ENCODE measurements at regions not wholly inside any gene's neighbourhood (a gene's known extent, or its start where the extent isn't known, plus 50 kb on each side); places are given as distances from the start of the nearest gene placed in this dataset.

DNA sequence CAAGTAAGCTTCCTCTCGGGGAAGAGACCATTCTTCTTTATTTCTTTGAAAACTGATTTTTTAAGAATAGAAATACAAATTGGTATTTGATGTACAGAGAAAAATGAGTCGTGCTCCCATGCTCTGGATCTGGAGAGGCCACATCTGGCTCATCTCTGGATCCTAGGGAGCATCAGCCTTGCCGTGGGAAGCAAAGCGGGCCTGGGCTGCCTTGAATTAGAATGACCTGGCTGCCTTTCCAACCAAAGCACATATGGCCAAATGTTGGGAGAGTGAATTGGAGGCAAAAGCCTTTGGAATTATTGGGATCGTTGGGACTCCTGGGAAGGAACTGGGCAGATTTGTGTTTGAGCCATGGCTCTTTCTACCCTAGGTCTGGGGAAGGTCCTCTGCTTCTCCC, 80.0 kb downstream of the SLC25A47 start:
- no peak for DNase-seq (ENCODE audit: low spot score)

DNA sequence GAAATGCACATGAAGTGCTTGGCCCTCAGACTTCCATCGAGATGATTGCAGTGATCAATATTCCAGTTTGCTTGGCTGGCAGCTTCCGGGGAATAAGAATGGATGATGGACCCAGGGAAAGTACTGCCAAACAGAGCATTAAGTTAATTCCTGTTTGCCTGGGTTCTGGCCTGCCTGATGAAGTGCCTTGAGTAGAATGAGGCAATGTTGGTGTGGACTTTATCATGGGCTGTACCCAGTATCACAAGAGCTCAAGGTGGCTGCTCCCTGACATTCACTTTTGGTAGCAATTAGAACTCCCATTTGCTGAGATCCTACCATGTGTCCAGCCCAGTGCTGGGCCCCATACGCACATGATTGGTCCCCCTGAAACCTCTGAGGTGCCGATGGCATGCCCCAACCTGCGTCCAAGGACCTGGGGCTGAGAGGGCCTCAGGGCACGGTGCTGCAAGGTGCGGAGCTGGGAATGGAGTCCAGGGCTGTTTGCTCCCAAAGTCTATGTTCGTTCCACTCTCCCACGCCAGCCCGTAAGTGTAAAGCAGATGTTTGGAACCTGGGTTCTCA, 80.7 kb downstream of the SLC25A47 start:
- no peak for DNase-seq (ENCODE audit: low spot score)
- no peak overlapping the region for H3K4me3 Mint-ChIP-seq
- H3K36me3 Mint-ChIP-seq (ENCODE audit: low read depth) = peaks cover 3% of the 10 kb centered on the region
- H3K27me3 Mint-ChIP-seq (ENCODE audit: insufficient read depth) = no peaks in the 10 kb centered on the region
- H3K9me3 Mint-ChIP-seq = no peaks in the 10 kb centered on the region
- peaks cover 22% of the 10 kb centered on the region for H3K4me1 Mint-ChIP-seq (ENCODE audit: low read depth)
- intact Hi-C loops (cut with micrococcal nuclease) = no loop called here
- H3K27ac Mint-ChIP-seq = no peak overlapping the region

More for the DNA sequence above, 80.0 kb downstream of the SLC25A47 start:
- H3K27me3 Mint-ChIP-seq (ENCODE audit: insufficient read depth) = no peaks in the 10 kb centered on the region
- H3K4me3 Mint-ChIP-seq = no peak overlapping the region
- no peak overlapping the region for H3K27ac Mint-ChIP-seq
- H3K36me3 Mint-ChIP-seq (ENCODE audit: low read depth) = peaks cover 3% of the 10 kb centered on the region
- H3K9me3 Mint-ChIP-seq = no peaks in the 10 kb centered on the region
- peaks cover 22% of the 10 kb centered on the region for H3K4me1 Mint-ChIP-seq (ENCODE audit: low read depth)
- intact Hi-C loops (cut with micrococcal nuclease) = no loop called here

DNA sequence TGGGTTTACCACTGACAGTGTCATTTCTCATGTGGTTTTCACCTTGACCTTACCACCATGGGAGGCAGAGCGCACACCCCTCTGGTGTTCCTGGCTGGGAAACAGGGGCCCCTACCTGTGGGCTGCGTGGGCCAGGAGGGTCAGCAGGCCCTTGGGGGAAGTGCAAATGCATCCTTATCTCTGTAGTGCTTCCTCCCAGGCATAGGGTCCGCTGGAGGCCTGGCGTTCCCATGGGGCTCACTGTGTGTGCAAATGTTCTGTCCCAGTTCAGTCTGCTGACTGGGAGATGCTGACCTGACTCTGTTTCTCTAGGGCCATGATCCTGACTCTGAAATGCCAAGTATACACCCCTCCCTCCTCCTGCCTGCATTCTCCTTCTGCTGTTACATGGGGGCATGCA, 81.3 kb downstream of the SLC25A47 start:
- no peak for DNase-seq (ENCODE audit: low spot score)
- H3K4me3 Mint-ChIP-seq = no peak overlapping the region
- H3K9me3 Mint-ChIP-seq = no peaks in the 10 kb centered on the region
- H3K27me3 Mint-ChIP-seq (ENCODE audit: insufficient read depth) = no peaks in the 10 kb centered on the region
- H3K36me3 Mint-ChIP-seq (ENCODE audit: low read depth) = peaks cover 2% of the 10 kb centered on the region
- H3K27ac Mint-ChIP-seq = no peak overlapping the region
- intact Hi-C loops (cut with micrococcal nuclease) = no loop called here
- H3K4me1 Mint-ChIP-seq (ENCODE audit: low read depth) = peaks cover 22% of the 10 kb centered on the region

DNA sequence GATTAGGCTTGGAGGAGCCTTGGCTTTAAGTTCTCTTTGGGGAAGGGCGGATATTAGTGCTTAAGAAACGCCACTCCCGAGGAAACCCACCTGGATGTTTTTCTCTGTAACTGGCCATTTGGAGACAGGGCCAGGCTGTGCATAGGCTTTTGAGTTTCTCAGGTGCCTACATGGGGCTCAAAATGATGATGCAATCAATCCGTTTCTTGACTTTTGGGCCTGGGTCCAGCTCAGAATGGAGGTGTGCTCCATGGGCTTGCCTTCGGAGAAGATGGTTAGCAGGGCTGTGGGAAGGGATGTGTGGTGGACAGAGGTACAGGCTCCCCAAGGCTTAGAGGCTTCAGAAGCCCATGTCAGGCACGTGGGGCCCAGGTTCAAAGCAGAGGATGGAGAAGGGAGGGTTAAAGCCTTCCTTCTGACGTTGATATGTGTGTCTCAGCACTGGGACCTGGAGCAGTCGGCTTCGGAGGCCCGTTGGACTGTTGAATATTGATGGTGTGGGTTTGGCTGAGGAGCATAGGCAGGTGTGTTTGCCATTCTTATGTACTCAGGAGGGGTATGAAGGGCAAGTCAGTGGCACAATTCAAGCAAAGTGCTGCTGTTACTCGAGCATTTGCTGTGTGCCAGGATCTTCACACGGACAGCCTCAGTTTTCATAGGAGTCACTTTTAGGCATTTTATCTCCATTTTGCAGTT, 82.8 kb downstream of the SLC25A47 start:
- intact Hi-C loops (cut with micrococcal nuclease) = no loop called here
- no peak overlapping the region for H3K27ac Mint-ChIP-seq
- H3K9me3 Mint-ChIP-seq = no peaks in the 10 kb centered on the region
- H3K4me1 Mint-ChIP-seq (ENCODE audit: low read depth) = peaks cover 22% of the 10 kb centered on the region
- H3K36me3 Mint-ChIP-seq (ENCODE audit: low read depth) = peaks cover 2% of the 10 kb centered on the region
- H3K27me3 Mint-ChIP-seq (ENCODE audit: insufficient read depth) = no peaks in the 10 kb centered on the region
- no peak for DNase-seq (ENCODE audit: low spot score)
- no peak overlapping the region for H3K4me3 Mint-ChIP-seq

GRCh38 chr14:100406505-100407131, 83.5 kb downstream of the SLC25A47 start:
- Mint-ChIP-seq H3K36me3 (ENCODE audit: low read depth) (peaks cover 2% of the 10 kb centered on the region), H3K4me3 (no peak overlapping the region), H3K27ac (peak overlapping the region; percentile 78), H3K9me3 (no peaks in the 10 kb centered on the region), H3K27me3 (ENCODE audit: insufficient read depth) (no peaks in the 10 kb centered on the region), H3K4me1 (ENCODE audit: low read depth) (peaks cover 22% of the 10 kb centered on the region)
- DNase-seq (ENCODE audit: low spot score) = peak; percentile 11
- intact Hi-C loops (cut with micrococcal nuclease) = no loop called here

DNA sequence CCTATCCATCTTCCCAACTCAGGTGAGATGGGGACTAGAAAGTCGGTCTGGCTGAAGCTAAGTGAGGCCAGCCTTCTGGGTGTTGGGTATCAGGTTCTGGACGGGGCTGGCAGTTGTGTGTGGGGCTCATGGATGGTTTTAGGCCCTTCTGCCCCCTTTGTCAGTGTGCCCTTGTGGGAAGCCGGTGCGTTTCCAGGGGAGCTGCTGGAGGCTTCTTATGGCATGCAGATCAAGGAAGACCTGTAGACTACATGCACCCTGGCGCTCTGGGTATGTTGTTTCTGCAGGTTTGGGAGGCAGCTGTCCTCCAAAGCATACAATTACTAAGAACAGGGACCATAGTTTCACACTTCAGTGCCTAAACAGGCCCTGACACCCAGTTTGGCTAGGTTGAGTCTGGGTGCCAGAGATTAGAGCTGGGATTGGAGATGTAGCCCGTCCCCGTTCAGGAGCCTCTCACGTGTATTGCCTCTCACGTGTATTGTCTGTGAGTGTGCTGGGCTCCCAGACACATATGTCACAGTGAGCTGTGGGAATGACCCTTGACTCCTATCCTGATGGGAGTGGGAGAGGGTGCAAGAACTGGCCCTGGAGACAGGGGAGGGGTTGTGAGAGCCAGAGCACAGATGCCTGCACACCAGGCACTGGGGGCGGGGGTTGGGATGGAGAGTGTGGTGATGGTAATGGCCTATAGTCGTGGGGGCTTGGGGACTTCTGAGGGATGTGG, 84.4 kb downstream of the SLC25A47 start:
- H3K4me1 Mint-ChIP-seq (ENCODE audit: low read depth) = peaks cover 22% of the 10 kb centered on the region
- H3K36me3 Mint-ChIP-seq (ENCODE audit: low read depth) = peaks cover 2% of the 10 kb centered on the region
- no peaks in the 10 kb centered on the region for H3K27me3 Mint-ChIP-seq (ENCODE audit: insufficient read depth)
- intact Hi-C loops (cut with micrococcal nuclease) = no loop called here
- H3K9me3 Mint-ChIP-seq = no peaks in the 10 kb centered on the region
- no peak overlapping the region for H3K4me3 Mint-ChIP-seq
- peak overlapping the region; percentile 27 for H3K27ac Mint-ChIP-seq
- no peak for DNase-seq (ENCODE audit: low spot score)

DNA sequence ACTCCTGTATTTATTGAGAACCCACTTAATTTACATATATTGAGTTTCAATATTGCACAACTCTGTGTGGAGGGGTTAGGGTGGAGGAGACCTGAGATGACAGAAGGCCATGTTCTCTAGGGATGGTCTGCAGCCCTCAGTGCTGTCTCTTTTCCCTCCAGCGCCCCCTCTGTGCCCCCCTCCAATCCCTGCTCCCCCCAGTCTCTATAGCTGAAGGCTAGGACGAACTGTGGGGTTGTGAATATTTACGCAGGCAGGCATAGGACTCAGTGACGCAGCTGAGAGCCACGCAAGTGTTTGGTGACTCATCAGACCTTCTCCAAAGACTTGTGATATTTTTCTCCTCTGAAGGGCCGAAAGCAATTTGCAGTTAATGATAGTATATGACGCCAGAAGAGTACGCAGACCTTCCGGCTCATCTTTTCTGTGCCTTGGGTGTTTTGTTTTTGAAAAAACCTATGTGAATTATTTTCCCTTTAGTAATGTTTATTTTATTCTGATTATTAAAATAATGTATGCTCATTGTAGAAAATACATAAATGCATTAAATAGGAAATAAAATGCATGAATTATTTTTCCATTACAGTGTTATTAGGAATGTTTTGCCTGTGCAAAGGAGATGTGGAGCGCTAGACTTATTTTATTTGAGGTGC, 85.3 kb downstream of the SLC25A47 start:
- Mint-ChIP-seq H3K4me3 (no peak overlapping the region), H3K9me3 (no peaks in the 10 kb centered on the region), H3K36me3 (ENCODE audit: low read depth) (peaks cover 2% of the 10 kb centered on the region), H3K27me3 (ENCODE audit: insufficient read depth) (no peaks in the 10 kb centered on the region), H3K4me1 (ENCODE audit: low read depth) (peaks cover 22% of the 10 kb centered on the region), H3K27ac (no peak overlapping the region)
- no peak for DNase-seq (ENCODE audit: low spot score)
- intact Hi-C loops (cut with micrococcal nuclease) = no loop called here

DNA sequence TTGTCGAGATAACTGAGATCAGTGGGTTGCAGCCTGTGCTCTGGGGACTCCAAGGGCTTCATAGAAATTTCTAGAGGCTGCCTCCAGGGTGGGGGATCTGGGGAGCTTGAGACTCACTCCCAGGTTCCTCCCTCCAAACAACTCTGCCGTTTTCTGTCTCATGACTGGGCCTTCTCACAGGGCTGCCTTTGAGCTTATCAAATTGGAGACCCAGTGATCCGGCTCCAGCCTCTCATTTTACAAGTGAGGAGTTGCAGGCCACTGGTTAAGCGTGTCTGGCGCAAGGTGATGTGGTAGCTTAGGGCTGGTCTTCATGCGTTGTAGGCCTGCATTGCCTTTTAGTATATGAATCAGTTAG, 85.8 kb downstream of the SLC25A47 start:
- Mint-ChIP-seq H3K9me3 (no peaks in the 10 kb centered on the region), H3K4me1 (ENCODE audit: low read depth) (peaks cover 22% of the 10 kb centered on the region), H3K4me3 (no peak overlapping the region), H3K27ac (no peak overlapping the region), H3K27me3 (ENCODE audit: insufficient read depth) (no peaks in the 10 kb centered on the region), H3K36me3 (ENCODE audit: low read depth) (peaks cover 2% of the 10 kb centered on the region)
- DNase-seq (ENCODE audit: low spot score) = no peak
- intact Hi-C loops (cut with micrococcal nuclease) = no loop called here

GRCh38 chr14:100409651-100410050, 86.5 kb downstream of the SLC25A47 start:
- intact Hi-C loops (cut with micrococcal nuclease) = no loop called here
- Mint-ChIP-seq H3K9me3 (no peaks in the 10 kb centered on the region), H3K4me3 (no peak overlapping the region)

GRCh38 chr14:100410056-100410565, 87.0 kb downstream of the SLC25A47 start:
- H3K4me1 Mint-ChIP-seq (ENCODE audit: low read depth) = peaks cover 22% of the 10 kb centered on the region
- intact Hi-C loops (cut with micrococcal nuclease) = no loop called here
- no peak overlapping the region for H3K4me3 Mint-ChIP-seq
- peaks cover 2% of the 10 kb centered on the region for H3K36me3 Mint-ChIP-seq (ENCODE audit: low read depth)
- no peak overlapping the region for H3K27ac Mint-ChIP-seq
- no peak for DNase-seq (ENCODE audit: low spot score)
- no peaks in the 10 kb centered on the region for H3K9me3 Mint-ChIP-seq
- no peaks in the 10 kb centered on the region for H3K27me3 Mint-ChIP-seq (ENCODE audit: insufficient read depth)

More at GRCh38 chr14:100409651-100410050, 86.5 kb downstream of the SLC25A47 start:
- DNase-seq (ENCODE audit: low spot score) = no peak
- peaks cover 2% of the 10 kb centered on the region for H3K36me3 Mint-ChIP-seq (ENCODE audit: low read depth)
- H3K27ac Mint-ChIP-seq = no peak overlapping the region
- H3K4me1 Mint-ChIP-seq (ENCODE audit: low read depth) = peaks cover 22% of the 10 kb centered on the region
- no peaks in the 10 kb centered on the region for H3K27me3 Mint-ChIP-seq (ENCODE audit: insufficient read depth)

GRCh38 chr14:100413699-100414098, 90.6 kb downstream of the SLC25A47 start:
- intact Hi-C loops (cut with micrococcal nuclease) = no loop called here
- DNase-seq (ENCODE audit: low spot score) = no peak
- no peak overlapping the region for H3K4me3 Mint-ChIP-seq
- no peaks in the 10 kb centered on the region for H3K4me1 Mint-ChIP-seq (ENCODE audit: low read depth)
- H3K27ac Mint-ChIP-seq = no peak overlapping the region
- H3K27me3 Mint-ChIP-seq (ENCODE audit: insufficient read depth) = no peaks in the 10 kb centered on the region
- H3K36me3 Mint-ChIP-seq (ENCODE audit: low read depth) = no peaks in the 10 kb centered on the region
- H3K9me3 Mint-ChIP-seq = no peaks in the 10 kb centered on the region

DNA sequence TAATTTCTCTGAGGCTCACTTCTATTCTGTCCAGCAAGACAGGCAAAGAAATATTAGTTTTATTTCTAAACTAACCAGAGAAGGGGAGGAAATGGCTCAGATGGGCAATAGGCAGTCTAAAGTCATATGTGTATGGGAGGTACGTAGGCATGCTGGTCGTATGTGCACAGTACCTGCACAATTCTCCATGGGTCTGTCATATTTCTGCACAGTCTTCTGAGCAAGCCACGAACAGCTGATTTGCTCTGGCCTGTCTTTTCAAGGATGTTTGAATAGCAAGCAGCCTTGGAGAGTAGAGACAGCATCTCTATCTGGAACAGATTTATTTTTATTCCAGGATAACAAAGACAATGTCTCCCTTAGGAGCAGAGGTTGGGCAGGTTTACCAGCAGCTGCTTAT, 92.1 kb downstream of the SLC25A47 start:
- no peak overlapping the region for H3K27ac Mint-ChIP-seq
- H3K4me1 Mint-ChIP-seq (ENCODE audit: low read depth) = no peaks in the 10 kb centered on the region
- H3K4me3 Mint-ChIP-seq = no peak overlapping the region
- H3K9me3 Mint-ChIP-seq = no peaks in the 10 kb centered on the region
- intact Hi-C loops (cut with micrococcal nuclease) = no loop called here
- no peak for DNase-seq (ENCODE audit: low spot score)
- H3K36me3 Mint-ChIP-seq (ENCODE audit: low read depth) = no peaks in the 10 kb centered on the region
- H3K27me3 Mint-ChIP-seq (ENCODE audit: insufficient read depth) = no peaks in the 10 kb centered on the region
